ENCODE measurements at regions not wholly inside any gene's neighbourhood (a gene's known extent, or its start where the extent isn't known, plus 50 kb on each side); places are given as distances from the start of the nearest gene placed in this dataset.
"Not testable (repeated sequence)": the region's sequence is repeated elsewhere in the genome, so short reads cannot be mapped to it uniquely, and the experiment has no call there.

DNA sequence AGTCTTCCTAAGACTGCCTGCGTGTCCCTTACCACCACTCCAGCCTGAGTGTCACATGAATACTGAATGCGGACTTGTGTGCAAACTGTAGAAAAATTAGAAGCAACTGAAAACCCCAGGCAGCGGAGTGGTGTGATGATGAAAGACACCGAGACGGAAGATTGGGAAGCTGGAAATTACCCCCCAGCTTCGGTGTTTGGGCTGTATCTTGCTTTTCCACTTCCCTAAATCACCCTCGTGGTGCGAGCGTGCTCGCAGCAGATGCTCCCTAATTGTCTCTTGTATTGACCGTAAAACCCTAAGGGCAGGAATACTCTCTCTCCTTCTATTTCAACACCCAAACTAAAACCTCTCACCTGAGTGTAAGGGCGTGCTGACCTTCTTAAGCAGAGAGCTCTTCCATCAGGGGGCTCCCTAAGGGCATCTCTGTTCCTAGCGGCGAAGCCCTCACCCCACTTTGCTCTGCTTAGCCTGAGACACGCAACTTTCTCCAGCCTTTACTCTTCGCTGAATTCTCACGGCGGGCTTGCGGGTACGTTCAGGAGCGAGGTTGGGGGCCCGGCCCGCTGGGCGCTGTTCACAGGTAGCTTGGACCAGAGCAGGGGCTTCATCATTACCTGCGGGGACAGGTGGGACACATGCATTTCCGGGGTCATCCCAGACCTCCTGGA, 62.4 kb downstream of the CRYBB2 start:
- peak overlapping the region; percentile 82 for H3K4me3 ChIP-seq (ENCODE audit: low read depth, low read length)
- H3K4me1 ChIP-seq (ENCODE audit: control insufficient read depth, insufficient read depth, low read length), result peaks cover 7% of the 10 kb centered on the region; the same call in 1 of the 2 replicates
- peak overlapping the region; percentile 6 for H3K9ac ChIP-seq (ENCODE audit: low read length)
- no peaks in the 10 kb centered on the region for H3K9me3 ChIP-seq (ENCODE audit: control insufficient read depth, insufficient read depth, low read depth, low read length)
- H3K27me3 ChIP-seq (ENCODE audit: control insufficient read depth, insufficient read depth, low read length), result peaks cover 66% of the 10 kb centered on the region
- H3K36me3 ChIP-seq (ENCODE audit: control insufficient read depth, insufficient read depth, low read length), result no peaks in the 10 kb centered on the region
- H3K27ac ChIP-seq (ENCODE audit: low read depth, low read length), result no peak overlapping the region

DNA sequence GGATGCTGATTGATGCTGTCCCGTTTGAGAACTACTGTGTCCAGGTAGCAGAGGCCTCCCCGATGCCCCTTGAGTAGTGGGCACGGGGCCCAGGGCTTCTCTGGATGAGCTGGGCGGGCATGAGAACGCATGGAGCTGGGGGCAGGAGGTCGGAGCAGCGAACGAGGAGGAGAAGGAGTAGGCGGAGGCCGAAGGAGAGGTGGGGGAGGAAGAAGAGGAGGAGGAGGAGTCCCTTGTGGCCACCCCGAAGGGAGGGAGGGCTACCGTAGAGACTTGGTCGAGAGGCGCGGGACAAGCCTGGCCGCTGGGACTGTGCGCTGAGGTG, 62.9 kb downstream of the CRYBB2 start:
- Histone ChIP-seq H3K27me3 (ENCODE audit: control insufficient read depth, insufficient read depth, low read length) (peaks cover 66% of the 10 kb centered on the region), H3K27ac (ENCODE audit: low read depth, low read length) (no peak overlapping the region), H3K9me3 (ENCODE audit: control insufficient read depth, insufficient read depth, low read depth, low read length) (no peaks in the 10 kb centered on the region), H3K36me3 (ENCODE audit: control insufficient read depth, insufficient read depth, low read length) (no peaks in the 10 kb centered on the region), H3K4me1 (ENCODE audit: control insufficient read depth, insufficient read depth, low read length) (peaks cover 7% of the 10 kb centered on the region; the same call in 1 of the 2 replicates), H3K9ac (ENCODE audit: low read length) (peak overlapping the region; percentile 6), H3K4me3 (ENCODE audit: low read depth, low read length) (peak overlapping the region; percentile 82)

DNA sequence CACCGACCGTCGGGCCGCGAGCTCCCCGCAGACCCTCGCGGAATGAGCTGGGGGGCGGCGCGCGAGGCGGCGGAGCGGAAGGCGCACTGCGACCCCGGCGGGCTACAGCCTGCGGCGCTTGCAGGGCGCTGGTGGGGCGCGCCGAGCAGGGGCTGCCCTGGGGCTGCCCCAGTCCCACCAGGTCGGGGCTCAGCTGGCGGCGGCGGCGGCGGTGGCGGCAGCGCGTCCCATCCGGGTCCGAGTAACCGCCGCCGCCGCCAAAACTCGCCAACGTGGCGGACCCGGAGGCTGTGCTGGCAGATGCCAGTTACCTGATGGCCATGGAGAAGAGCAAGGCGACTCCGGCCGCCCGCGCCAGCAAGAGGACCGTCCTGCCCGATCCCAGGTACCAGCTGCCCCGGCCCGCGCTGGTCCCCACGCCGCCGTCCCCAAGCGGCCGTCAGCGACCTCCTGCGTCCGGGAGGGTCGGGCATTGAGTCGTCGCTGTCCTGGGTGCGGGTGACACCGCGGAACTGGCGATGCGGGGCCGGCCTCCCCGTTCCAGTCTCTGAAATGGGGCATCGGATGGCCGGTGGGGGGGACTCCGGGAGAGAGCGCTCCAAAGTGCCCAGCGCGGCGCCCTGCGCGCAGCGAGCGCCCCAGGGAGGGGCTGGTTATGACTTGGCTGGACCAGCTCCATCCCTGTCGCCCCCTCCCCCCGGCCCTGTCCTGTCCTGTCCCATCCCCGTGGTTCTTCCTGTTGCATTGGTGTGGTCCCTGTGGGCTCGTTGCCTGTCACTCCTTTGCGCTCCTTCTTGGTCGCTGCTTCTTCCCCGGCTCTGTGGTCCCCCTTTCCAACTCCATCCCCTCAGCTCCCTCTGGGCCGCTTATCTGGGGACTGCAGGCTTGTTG, 63.5 kb downstream of the CRYBB2 start:
- Histone ChIP-seq H3K9ac (ENCODE audit: low read length) (peak overlapping the region; percentile 24), H3K27me3 (ENCODE audit: control insufficient read depth, insufficient read depth, low read length) (peaks cover 66% of the 10 kb centered on the region), H3K27ac (ENCODE audit: low read depth, low read length) (no peak overlapping the region), H3K36me3 (ENCODE audit: control insufficient read depth, insufficient read depth, low read length) (no peaks in the 10 kb centered on the region), H3K9me3 (ENCODE audit: control insufficient read depth, insufficient read depth, low read depth, low read length) (no peaks in the 10 kb centered on the region), H3K4me3 (ENCODE audit: low read depth, low read length) (peak overlapping the region; percentile 82), H3K4me1 (ENCODE audit: control insufficient read depth, insufficient read depth, low read length) (peaks cover 7% of the 10 kb centered on the region; the same call in 1 of the 2 replicates)

DNA sequence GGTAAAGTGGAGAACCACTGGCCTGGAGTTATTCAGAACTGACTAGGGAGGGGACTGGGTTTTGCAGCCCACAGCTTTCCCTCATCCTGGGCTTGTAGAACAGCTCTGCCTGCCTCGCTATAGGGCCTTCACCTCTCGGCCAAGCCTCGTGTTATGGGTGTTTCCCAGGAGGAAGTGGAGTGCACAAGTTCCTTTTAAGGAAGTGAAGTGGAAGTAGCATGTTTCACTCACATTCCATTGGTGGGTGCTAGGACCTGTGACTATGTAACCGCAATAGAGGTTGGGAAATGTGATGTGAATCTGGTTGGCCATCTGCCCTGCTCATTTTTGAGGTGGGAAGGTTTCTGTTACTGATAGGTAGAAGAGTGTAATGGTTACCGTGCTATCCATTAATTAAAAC, 69.0 kb downstream of the CRYBB2 start:
- H3K4me3 ChIP-seq (ENCODE audit: low read depth, low read length); H3K4me1 ChIP-seq (ENCODE audit: control insufficient read depth, insufficient read depth, low read length); H3K27ac ChIP-seq (ENCODE audit: low read depth, low read length); H3K36me3 ChIP-seq (ENCODE audit: control insufficient read depth, insufficient read depth, low read length); H3K9ac ChIP-seq (ENCODE audit: low read length); H3K9me3 ChIP-seq (ENCODE audit: control insufficient read depth, insufficient read depth, low read depth, low read length): not testable (repeated sequence)
- H3K27me3 ChIP-seq (ENCODE audit: control insufficient read depth, insufficient read depth, low read length), result peaks cover 18% of the 10 kb centered on the region

GRCh38 chr22:25301912-25302311, 82.5 kb downstream of the CRYBB2 start:
- not testable (repeated sequence) for H3K9ac ChIP-seq (ENCODE audit: low read length); H3K4me3 ChIP-seq (ENCODE audit: low read depth, low read length); H3K27me3 ChIP-seq (ENCODE audit: control insufficient read depth, insufficient read depth, low read length); H3K36me3 ChIP-seq (ENCODE audit: control insufficient read depth, insufficient read depth, low read length); H3K9me3 ChIP-seq (ENCODE audit: control insufficient read depth, insufficient read depth, low read depth, low read length); H3K27ac ChIP-seq (ENCODE audit: low read depth, low read length); H3K4me1 ChIP-seq (ENCODE audit: control insufficient read depth, insufficient read depth, low read length)

GRCh38 chr22:25309586-25309985, 90.1 kb downstream of the CRYBB2 start:
- H3K36me3 ChIP-seq (ENCODE audit: control insufficient read depth, insufficient read depth, low read length); H3K4me1 ChIP-seq (ENCODE audit: control insufficient read depth, insufficient read depth, low read length); H3K27ac ChIP-seq (ENCODE audit: low read depth, low read length); H3K4me3 ChIP-seq (ENCODE audit: low read depth, low read length); H3K27me3 ChIP-seq (ENCODE audit: control insufficient read depth, insufficient read depth, low read length); H3K9ac ChIP-seq (ENCODE audit: low read length); H3K9me3 ChIP-seq (ENCODE audit: control insufficient read depth, insufficient read depth, low read depth, low read length): not testable (repeated sequence)

DNA sequence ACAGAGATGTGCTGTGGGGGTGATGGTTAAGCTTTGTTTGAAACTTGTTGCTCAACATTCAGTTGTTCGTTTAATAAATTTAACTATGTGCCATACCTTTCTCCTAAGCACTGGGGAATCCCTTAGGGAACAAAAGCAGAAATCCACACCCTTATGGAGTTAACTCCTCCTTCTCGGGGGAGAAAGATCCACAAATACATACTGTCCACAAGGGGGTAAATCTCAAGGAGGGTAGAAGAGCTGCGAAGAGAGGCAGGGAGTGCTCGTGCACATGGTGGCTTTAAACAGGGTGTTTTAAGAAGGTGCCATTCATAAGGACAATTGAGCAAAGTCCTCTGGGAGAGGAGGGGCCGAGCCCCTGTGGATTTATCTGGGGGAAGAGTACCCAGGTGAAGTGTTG, 92.5 kb downstream of the CRYBB2 start:
- not testable (repeated sequence) for H3K9ac ChIP-seq (ENCODE audit: low read length); H3K36me3 ChIP-seq (ENCODE audit: control insufficient read depth, insufficient read depth, low read length); H3K4me3 ChIP-seq (ENCODE audit: low read depth, low read length); H3K9me3 ChIP-seq (ENCODE audit: control insufficient read depth, insufficient read depth, low read depth, low read length); H3K27me3 ChIP-seq (ENCODE audit: control insufficient read depth, insufficient read depth, low read length); H3K4me1 ChIP-seq (ENCODE audit: control insufficient read depth, insufficient read depth, low read length); H3K27ac ChIP-seq (ENCODE audit: low read depth, low read length)

- Histone ChIP-seq H3K4me1 (ENCODE audit: control insufficient read depth, insufficient read depth, low read length) (no peaks in the 10 kb centered on the region), H3K36me3 (ENCODE audit: control insufficient read depth, insufficient read depth, low read length) (no peaks in the 10 kb centered on the region), H3K27me3 (ENCODE audit: control insufficient read depth, insufficient read depth, low read length) (no peaks in the 10 kb centered on the region), H3K4me3 (ENCODE audit: low read depth, low read length) (no peak overlapping the region), H3K9me3 (ENCODE audit: control insufficient read depth, insufficient read depth, low read depth, low read length) (no peaks in the 10 kb centered on the region), H3K27ac (ENCODE audit: low read depth, low read length) (no peak overlapping the region), H3K9ac (ENCODE audit: low read length) (no peak overlapping the region)
These were observed 98.8 kb downstream of the CRYBB2 start for GRCh38 chr22:25318081-25318823.

GRCh38 chr22:25327018-25327755, 107.7 kb downstream of the CRYBB2 start:
- H3K4me3 ChIP-seq (ENCODE audit: low read depth, low read length), result no peak overlapping the region
- H3K4me1 ChIP-seq (ENCODE audit: control insufficient read depth, insufficient read depth, low read length), result no peaks in the 10 kb centered on the region
- H3K9me3 ChIP-seq (ENCODE audit: control insufficient read depth, insufficient read depth, low read depth, low read length), result no peaks in the 10 kb centered on the region
- no peaks in the 10 kb centered on the region for H3K36me3 ChIP-seq (ENCODE audit: control insufficient read depth, insufficient read depth, low read length)
- no peak overlapping the region for H3K9ac ChIP-seq (ENCODE audit: low read length)
- no peak overlapping the region for H3K27ac ChIP-seq (ENCODE audit: low read depth, low read length)
- H3K27me3 ChIP-seq (ENCODE audit: control insufficient read depth, insufficient read depth, low read length), result no peaks in the 10 kb centered on the region

DNA sequence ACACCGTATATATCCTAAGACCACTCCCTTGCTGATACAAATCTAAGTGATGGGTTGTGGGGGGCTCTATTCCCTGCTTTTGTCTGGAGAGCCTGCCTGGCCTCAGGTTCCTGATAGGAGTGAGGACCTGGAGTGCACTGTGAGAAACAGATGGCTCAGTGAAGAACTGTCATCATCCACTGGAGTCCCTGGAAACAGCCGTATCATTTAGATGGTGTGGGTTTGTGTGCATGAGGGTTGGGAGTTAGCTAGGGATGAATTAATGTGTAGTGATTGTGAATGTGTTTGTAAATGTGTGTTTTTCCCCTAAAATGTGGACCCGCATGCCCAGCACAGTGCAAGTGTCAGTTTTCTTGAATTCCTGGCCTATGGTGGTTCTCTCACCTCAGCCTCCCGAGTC, 111.6 kb downstream of the CRYBB2 start:
- no peaks in the 10 kb centered on the region for H3K36me3 ChIP-seq (ENCODE audit: control insufficient read depth, insufficient read depth, low read length)
- no peak overlapping the region for H3K4me3 ChIP-seq (ENCODE audit: low read depth, low read length)
- no peak overlapping the region for H3K27ac ChIP-seq (ENCODE audit: low read depth, low read length)
- H3K9me3 ChIP-seq (ENCODE audit: control insufficient read depth, insufficient read depth, low read depth, low read length), result no peaks in the 10 kb centered on the region
- H3K9ac ChIP-seq (ENCODE audit: low read length), result no peak overlapping the region
- H3K27me3 ChIP-seq (ENCODE audit: control insufficient read depth, insufficient read depth, low read length), result no peaks in the 10 kb centered on the region
- H3K4me1 ChIP-seq (ENCODE audit: control insufficient read depth, insufficient read depth, low read length), result no peaks in the 10 kb centered on the region

Measured in HUES6 (cell line).